Activated CD4-positive, alpha-beta T cell treated with anti-CD3 and anti-CD28 coated beads, Interleukin-2, Interleukin-6, amounts not matched to agents 100 ng/mL and 50 ng/mL, durations not matched to agents 16 hours and 8 hours (primary cell): ENCODE measurements at regions not wholly inside any gene's neighbourhood (a gene's known extent, or its start where the extent isn't known, plus 50 kb on each side); places are given as distances from the start of the nearest gene placed in this dataset.
"Not testable (repeated sequence)": the region's sequence is repeated elsewhere in the genome, so short reads cannot be mapped to it uniquely, and the experiment has no call there.

Experiments
- DNase-seq: peaks from one replicate; pipeline ENCODE4 v3.0.0-alpha.2; 2020

GRCh38 chr12:126042286-126042685 lies 977.1 kb downstream of the AACS start:
- no peak for DNase-seq

- DNase-seq = not testable (repeated sequence)
Measured at GRCh38 chr12:126049501-126049900, 984.3 kb downstream of the AACS start.

- DNase-seq = no peak
Measured at GRCh38 chr12:126051611-126052107, 986.4 kb downstream of the AACS start.

- no peak for DNase-seq
Measured at GRCh38 chr12:126055521-126055920, 990.3 kb downstream of the AACS start.

- no peak for DNase-seq
Measured at GRCh38 chr12:126061777-126062176, 996.5 kb downstream of the AACS start.

GRCh38 chr12:126064028-126064427 lies 998.8 kb downstream of the AACS start:
- DNase-seq = no peak

GRCh38 chr12:126067626-126068329 lies 1002.5 kb downstream of the AACS start:
- no peak for DNase-seq

- DNase-seq = peak; percentile 70
Measured at GRCh38 chr12:126069549-126070165, 1004.4 kb downstream of the AACS start.

GRCh38 chr12:126076515-126076914 lies 1011.3 kb downstream of the AACS start:
- no peak for DNase-seq

GRCh38 chr12:126083926-126084325 lies 1018.7 kb downstream of the AACS start:
- no peak for DNase-seq

- no peak for DNase-seq
Measured at GRCh38 chr12:126084480-126084879, 1019.2 kb downstream of the AACS start.

- no peak for DNase-seq
Measured at GRCh38 chr12:126086242-126086641, 1021.0 kb downstream of the AACS start.

GRCh38 chr12:126087692-126088091 lies 1022.5 kb downstream of the AACS start:
- DNase-seq = no peak

GRCh38 chr12:126093908-126094307 lies 1028.7 kb downstream of the AACS start:
- no peak for DNase-seq

GRCh38 chr12:126095748-126096510 lies 1030.7 kb downstream of the AACS start:
- no peak for DNase-seq

GRCh38 chr12:126106706-126107105 lies 1041.5 kb downstream of the AACS start:
- no peak for DNase-seq

GRCh38 chr12:126107659-126108058 lies 1042.4 kb downstream of the AACS start:
- DNase-seq = no peak

GRCh38 chr12:126108247-126108646 lies 1043.0 kb downstream of the AACS start:
- DNase-seq = no peak

GRCh38 chr12:126112141-126112540 lies 1046.9 kb downstream of the AACS start:
- DNase-seq = no peak

GRCh38 chr12:126112849-126113248 lies 1047.6 kb downstream of the AACS start:
- DNase-seq = no peak

GRCh38 chr12:126114441-126114840 lies 1049.2 kb downstream of the AACS start:
- DNase-seq = no peak

GRCh38 chr12:126117502-126117901 lies 1052.3 kb downstream of the AACS start:
- no peak for DNase-seq

- DNase-seq = no peak
Measured at GRCh38 chr12:126139355-126139754, 1074.1 kb downstream of the AACS start.

- no peak for DNase-seq
Measured at GRCh38 chr12:126144603-126145002, 1079.4 kb downstream of the AACS start.
